SK-N-SH (cell line): ENCODE measurements at regions not wholly inside any gene's neighbourhood (a gene's known extent, or its start where the extent isn't known, plus 50 kb on each side); places are given as distances from the start of the nearest gene placed in this dataset.

Experiments
- CTCF ChIA-PET: fragments of 300-600, 350-600 bp; formaldehyde crosslinking; extraction: SDS; loops from one replicate; lab custom pipeline; 2021; lab: Yijun Ruan, JAX
- POLR2A ChIA-PET: fragments of 350-600 bp; sonication (Branson Sonifier 250); formaldehyde crosslinking; extraction: SDS; loops from one replicate; lab custom pipeline; 2020; ENCODE audit warnings: antibody characterized with exemption, inconsistent platforms; lab: Yijun Ruan, JAX
- DNase-seq: peaks from one replicate; pipeline ENCODE4 v3.0.0; 2012
- H2AFZ ChIP-seq: fragments of 200-600 bp; sonication (generic); 2 replicates; pipeline ENCODE4 v1.8.1; 2016; ENCODE audit warnings: antibody characterized with exemption, mild to moderate bottlenecking, low read depth
- H3F3A ChIP-seq: fragments of 200-600 bp; sonication (generic); replicated peaks from 2 replicates; pipeline ENCODE3; 2016; ENCODE audit warnings: antibody characterized with exemption, mild to moderate bottlenecking; ENCODE audit not compliant: insufficient read depth
- H3K27ac ChIP-seq, 2 experiments: fragments of 200-500 bp in 1 of 2; fragments of 200-600 bp in 1 of 2; sonication (Bioruptor generic) in 1 of 2; sonication (generic), shearing (Covaris generic) in 1 of 2; 2 replicates each; pipeline versions ENCODE4 v1.5.1 to v1.6.1; 2014 to 2016; ENCODE audit warnings: low read depth in 2 of 2, inconsistent platforms in 1 of 2, low read length in 1 of 2, mild to moderate bottlenecking in 1 of 2, mixed read lengths in 1 of 2
- H3K27me3 ChIP-seq: fragments of 200-600 bp; sonication (generic), shearing (Covaris generic); 2 replicates; pipeline ENCODE4 v1.6.1; 2016; ENCODE audit warnings: mixed run types; ENCODE audit not compliant: insufficient read depth
- H3K36me3 ChIP-seq, 2 experiments: fragments of 200-500 bp in 1 of 2; fragments of 200-600 bp in 1 of 2; sonication (Bioruptor generic) in 1 of 2; sonication (generic) in 1 of 2; replicated peaks in 1 of 2; 2 replicates each; pipeline versions ENCODE3 to v1.5.1; 2014 to 2016; ENCODE audit warnings: low read length in 1 of 2, mild to moderate bottlenecking in 1 of 2; ENCODE audit not compliant: insufficient read depth in 2 of 2, control insufficient read depth in 1 of 2
- H3K4me1 ChIP-seq, 2 experiments: fragments of 200-500 bp in 1 of 2; fragments of 200-600 bp in 1 of 2; sonication (Bioruptor generic) in 1 of 2; sonication (generic), shearing (Covaris generic) in 1 of 2; 2 replicates each; pipeline versions ENCODE4 v1.5.1 to v1.6.1; 2014 to 2016; ENCODE audit warnings: low read depth in 1 of 2, low read length in 1 of 2, mixed run types in 1 of 2; ENCODE audit not compliant: insufficient read depth in 2 of 2, control insufficient read depth in 1 of 2
- H3K4me2 ChIP-seq: fragments of 200-600 bp; sonication (generic), shearing (Covaris generic); 2 replicates; pipeline ENCODE4 v1.6.1; 2017; ENCODE audit warnings: mixed run types
- H3K4me3 ChIP-seq, 2 experiments: fragments of 200-500 bp in 1 of 2; fragments of 200-600 bp in 1 of 2; sonication (Bioruptor generic) in 1 of 2; sonication (generic), shearing (Covaris generic) in 1 of 2; 2 replicates each; pipeline versions ENCODE4 v1.5.1 to v1.8.1; 2014 to 2016; ENCODE audit warnings: low read depth in 2 of 2, inconsistent platforms in 1 of 2, low read length in 1 of 2, mild to moderate bottlenecking in 1 of 2, mixed read lengths in 1 of 2, moderate library complexity in 1 of 2
- H3K79me2 ChIP-seq: fragments of 200-600 bp; sonication (generic); 2 replicates; pipeline ENCODE4 v1.8.1; 2017; ENCODE audit warnings: mild to moderate bottlenecking; ENCODE audit not compliant: insufficient read depth
- H3K9ac ChIP-seq: fragments of 200-600 bp; sonication (generic); 2 replicates; pipeline ENCODE4 v1.6.1; 2017; ENCODE audit warnings: mixed run types
- H3K9me2 ChIP-seq: fragments of 200-600 bp; sonication (generic); 2 replicates; pipeline ENCODE4 v1.6.1; 2017; ENCODE audit warnings: mixed run types
- H3K9me3 ChIP-seq: fragments of 200-600 bp; sonication (generic); 2 replicates; pipeline ENCODE4 v1.6.1; 2017; ENCODE audit warnings: mixed run types, mild to moderate bottlenecking, moderate library complexity
- H4K20me1 ChIP-seq: fragments of 200-600 bp; sonication (generic); 2 replicates; pipeline ENCODE4 v1.6.1; 2017; ENCODE audit warnings: mild to moderate bottlenecking, mixed run types; ENCODE audit not compliant: insufficient read depth
- EP300 ChIP-seq, 2 experiments: IDR thresholded peaks; 2 replicates each; pipeline versions ENCODE4 v1.4.0 to v1.6.1; 2012; ENCODE audit warnings: borderline replicate concordance in 1 of 2, low read depth in 1 of 2, low read length in 1 of 2
- EZH2phosphoT487 ChIP-seq: fragments of 200-600 bp; sonication (generic); IDR thresholded peaks from 2 replicates; pipeline ENCODE4 v1.6.1; 2017; ENCODE audit warnings: low read depth, mixed run types, mild to moderate bottlenecking, antibody characterized with exemption, moderate library complexity, borderline replicate concordance
- FOSL2 ChIP-seq: IDR thresholded peaks from 2 replicates; pipeline ENCODE4 v1.4.0; 2012; ENCODE audit warnings: low read depth, mild to moderate bottlenecking, moderate library complexity, borderline replicate concordance
- FOXJ3 ChIP-seq: sonication (generic); formaldehyde crosslinking; IDR thresholded peaks from 2 replicates; pipeline ENCODE4 v1.5.1; 2020; ENCODE audit warnings: mild to moderate bottlenecking, missing genetic modification reagents
- FOXM1 ChIP-seq: IDR thresholded peaks from 2 replicates; pipeline ENCODE4 v1.4.0; 2012; ENCODE audit warnings: low read depth, mild to moderate bottlenecking
- GABPA ChIP-seq: IDR thresholded peaks from 2 replicates; pipeline ENCODE4 v1.4.0; 2012; ENCODE audit warnings: low read depth, mild to moderate bottlenecking
- JUND ChIP-seq: IDR thresholded peaks from 2 replicates; pipeline ENCODE4 v1.4.0; 2012
- MEF2A ChIP-seq: IDR thresholded peaks from 2 replicates; pipeline ENCODE4 v1.4.0; 2012; ENCODE audit warnings: low read depth, borderline replicate concordance
- POLR2AphosphoS5 ChIP-seq: IDR thresholded peaks from 2 replicates; pipeline ENCODE4 v1.6.1; 2012; ENCODE audit warnings: low read depth, low read length
- RFX5 ChIP-seq: IDR thresholded peaks from 2 replicates; pipeline ENCODE4 v1.6.1; 2012; ENCODE audit warnings: mild to moderate bottlenecking, improper control_type of control experiment, low read length
- RXRA ChIP-seq: IDR thresholded peaks from 2 replicates; pipeline ENCODE4 v1.4.0; 2012; ENCODE audit warnings: low read depth, mild to moderate bottlenecking, borderline replicate concordance
- SIN3A ChIP-seq: IDR thresholded peaks from 2 replicates; pipeline ENCODE4 v1.6.1; 2012; ENCODE audit warnings: low read depth, mild to moderate bottlenecking, low read length, moderate library complexity, borderline replicate concordance
- YY1 ChIP-seq: IDR thresholded peaks from 2 replicates; pipeline ENCODE4 v1.4.0; 2012; ENCODE audit warnings: low read depth, mild to moderate bottlenecking
- WGBS: methylation state at CpG from one replicate; pipeline ENCODE4 v1.1.6; 2017; ENCODE audit warnings: low lambda C conversion rate; 5-methylcytosine and 5-hydroxymethylcytosine counted together
- TF ChIP-seq, protein P1 (sequence below): IDR thresholded peaks from 2 replicates; pipeline ENCODE4; 2012
- TF ChIP-seq, protein P2 (sequence below): IDR thresholded peaks from 2 replicates; pipeline ENCODE4 v1.4.0; 2012; ENCODE audit warnings: low read depth
- TF ChIP-seq, protein P3 (sequence below): fragments of 200-600 bp; sonication (generic); IDR thresholded peaks from 2 replicates; pipeline ENCODE4 v1.6.1; 2017; ENCODE audit warnings: antibody characterized with exemption, mild to moderate bottlenecking, moderate library complexity
- TF ChIP-seq, protein P4 (sequence below): IDR thresholded peaks from 2 replicates; pipeline ENCODE4 v1.4.0; 2012; ENCODE audit warnings: low read depth, borderline replicate concordance

DNA sequence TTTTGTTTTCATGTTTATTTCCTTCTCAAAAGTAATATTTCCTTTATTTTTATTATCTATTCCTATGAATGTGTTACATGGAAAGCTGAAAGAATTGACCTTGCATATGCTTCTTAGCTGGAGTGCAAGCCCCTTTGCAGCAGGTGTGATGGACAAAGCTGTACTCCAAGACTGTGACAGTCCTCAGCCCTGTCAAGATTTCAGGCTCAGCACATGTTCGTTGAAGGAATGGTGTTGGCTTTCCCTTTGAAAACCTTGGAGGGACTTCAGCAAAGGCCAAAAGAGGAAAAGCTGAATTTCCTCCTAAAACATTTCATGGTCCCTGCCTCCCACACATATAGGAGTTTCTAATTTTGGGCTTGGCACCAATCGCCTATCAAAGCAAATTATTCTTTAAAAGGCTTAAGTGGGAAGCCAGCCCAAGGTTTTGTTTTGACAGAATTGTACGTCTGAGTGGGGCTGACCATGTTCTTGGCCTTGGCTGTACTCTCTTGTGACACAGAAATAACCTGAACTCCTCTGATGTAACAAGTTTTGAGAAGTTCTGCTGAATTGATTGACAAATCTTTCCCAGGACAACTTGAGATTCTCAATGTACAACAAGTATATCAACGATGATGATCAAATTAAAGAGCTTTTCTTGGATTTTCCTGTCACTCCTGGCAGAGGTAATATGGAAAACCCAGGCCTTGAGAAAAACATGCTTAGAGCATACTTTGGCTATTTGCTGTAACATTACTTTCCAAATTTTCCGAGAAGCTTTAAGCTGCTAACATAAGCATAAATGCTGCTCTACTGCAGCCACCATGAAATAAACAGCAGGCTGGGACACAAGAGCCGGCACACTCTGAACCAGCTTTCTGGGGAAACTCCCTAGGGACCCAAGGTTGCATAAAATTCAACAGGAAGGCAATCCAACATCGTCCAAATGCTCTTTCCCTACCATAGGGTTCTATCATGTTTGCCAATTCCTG is 135.7 kb upstream of the ZNF648 start:
- no peaks in the 10 kb centered on the region for H3K79me2 ChIP-seq
- H3K9ac ChIP-seq: no peak overlapping the region
- H3K27me3 ChIP-seq: no peaks in the 10 kb centered on the region
- DNase-seq: no peak
- H3K9me3 ChIP-seq: no peaks in the 10 kb centered on the region
- H3K27ac ChIP-seq: no peak overlapping the region
- no peaks in the 10 kb centered on the region for H3F3A ChIP-seq
- no peaks in the 10 kb centered on the region for H3K9me2 ChIP-seq
- no peak overlapping the region for H2AFZ ChIP-seq
- TF ChIP-seq EZH2phosphoT487: no peak
- TF ChIP-seq, protein P1, sequence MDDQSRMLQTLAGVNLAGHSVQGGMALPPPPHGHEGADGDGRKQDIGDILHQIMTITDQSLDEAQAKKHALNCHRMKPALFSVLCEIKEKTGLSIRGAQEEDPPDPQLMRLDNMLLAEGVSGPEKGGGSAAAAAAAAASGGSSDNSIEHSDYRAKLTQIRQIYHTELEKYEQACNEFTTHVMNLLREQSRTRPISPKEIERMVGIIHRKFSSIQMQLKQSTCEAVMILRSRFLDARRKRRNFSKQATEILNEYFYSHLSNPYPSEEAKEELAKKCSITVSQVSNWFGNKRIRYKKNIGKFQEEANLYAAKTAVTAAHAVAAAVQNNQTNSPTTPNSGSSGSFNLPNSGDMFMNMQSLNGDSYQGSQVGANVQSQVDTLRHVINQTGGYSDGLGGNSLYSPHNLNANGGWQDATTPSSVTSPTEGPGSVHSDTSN: no peak
- TF ChIP-seq JUND: no peak
- no peak for TF ChIP-seq POLR2AphosphoS5
- TF ChIP-seq EP300 (IDR thresholded peaks at IDR 0.05; ENCODE audit: borderline replicate concordance in 1 of 2, low read depth in 1 of 2, low read length in 1 of 2): no peak
- TF ChIP-seq, protein P2, sequence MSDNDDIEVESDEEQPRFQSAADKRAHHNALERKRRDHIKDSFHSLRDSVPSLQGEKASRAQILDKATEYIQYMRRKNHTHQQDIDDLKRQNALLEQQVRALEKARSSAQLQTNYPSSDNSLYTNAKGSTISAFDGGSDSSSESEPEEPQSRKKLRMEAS: no peak
- no peak for TF ChIP-seq GABPA
- no peak for TF ChIP-seq MEF2A
- no peak for TF ChIP-seq SIN3A
- TF ChIP-seq RXRA: no peak
- ChIA-PET CTCF (interaction anchor here (0.7 to 5.1 kb wide), 9 partner anchors 11 to 200 kb away, joined by 3 to 25 read pairs (median 3); no protein-coding TSS in a partner anchor), POLR2A (no interaction called here)
- no peak overlapping the region for H3K4me2 ChIP-seq
- H3K36me3 ChIP-seq: no peaks in the 10 kb centered on the region
- no peaks in the 10 kb centered on the region for H3K4me1 ChIP-seq
- no peaks in the 10 kb centered on the region for H4K20me1 ChIP-seq
- H3K4me3 ChIP-seq: no peak overlapping the region
- WGBS: 8% methylated on average over 7 of the region's 7 CpGs

DNA sequence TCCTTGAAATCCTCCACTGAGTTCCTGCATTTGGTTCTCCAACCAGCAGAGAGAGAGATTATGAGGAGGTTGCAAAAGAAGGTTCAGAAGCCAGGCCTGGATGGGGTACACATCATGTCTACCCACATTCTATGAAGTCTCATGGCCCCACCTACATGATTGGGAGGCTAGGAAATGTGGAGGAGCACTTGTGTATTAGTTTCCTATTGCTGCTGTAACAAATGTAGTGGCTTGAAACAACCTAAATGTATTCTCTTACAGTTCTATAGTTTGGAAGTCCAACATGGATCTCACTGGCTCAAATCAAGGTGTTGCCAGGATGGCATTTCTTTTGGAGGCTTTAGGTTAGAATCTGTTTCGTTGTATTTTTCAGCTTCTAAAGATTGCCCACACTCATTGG is 134.2 kb upstream of the ZNF648 start:
- WGBS: 6% methylated on average over 1 of the region's 1 CpG
- no peak overlapping the region for H3K9ac ChIP-seq
- POLR2A ChIA-PET: no interaction called here
- CTCF ChIA-PET: interaction anchor here (1.1 to 5.1 kb wide), 2 partner anchors 9 to 52 kb away, joined by 3 to 25 read pairs; no protein-coding TSS in a partner anchor
- TF ChIP-seq RFX5 (no peak), FOXJ3 (CRISPR knock-in tag) (no peak), FOSL2 (no peak), FOXM1 (no peak), GABPA (no peak), YY1 (no peak)
- TF ChIP-seq, protein P3, sequence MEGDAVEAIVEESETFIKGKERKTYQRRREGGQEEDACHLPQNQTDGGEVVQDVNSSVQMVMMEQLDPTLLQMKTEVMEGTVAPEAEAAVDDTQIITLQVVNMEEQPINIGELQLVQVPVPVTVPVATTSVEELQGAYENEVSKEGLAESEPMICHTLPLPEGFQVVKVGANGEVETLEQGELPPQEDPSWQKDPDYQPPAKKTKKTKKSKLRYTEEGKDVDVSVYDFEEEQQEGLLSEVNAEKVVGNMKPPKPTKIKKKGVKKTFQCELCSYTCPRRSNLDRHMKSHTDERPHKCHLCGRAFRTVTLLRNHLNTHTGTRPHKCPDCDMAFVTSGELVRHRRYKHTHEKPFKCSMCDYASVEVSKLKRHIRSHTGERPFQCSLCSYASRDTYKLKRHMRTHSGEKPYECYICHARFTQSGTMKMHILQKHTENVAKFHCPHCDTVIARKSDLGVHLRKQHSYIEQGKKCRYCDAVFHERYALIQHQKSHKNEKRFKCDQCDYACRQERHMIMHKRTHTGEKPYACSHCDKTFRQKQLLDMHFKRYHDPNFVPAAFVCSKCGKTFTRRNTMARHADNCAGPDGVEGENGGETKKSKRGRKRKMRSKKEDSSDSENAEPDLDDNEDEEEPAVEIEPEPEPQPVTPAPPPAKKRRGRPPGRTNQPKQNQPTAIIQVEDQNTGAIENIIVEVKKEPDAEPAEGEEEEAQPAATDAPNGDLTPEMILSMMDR: no peak
- TF ChIP-seq, protein P4, sequence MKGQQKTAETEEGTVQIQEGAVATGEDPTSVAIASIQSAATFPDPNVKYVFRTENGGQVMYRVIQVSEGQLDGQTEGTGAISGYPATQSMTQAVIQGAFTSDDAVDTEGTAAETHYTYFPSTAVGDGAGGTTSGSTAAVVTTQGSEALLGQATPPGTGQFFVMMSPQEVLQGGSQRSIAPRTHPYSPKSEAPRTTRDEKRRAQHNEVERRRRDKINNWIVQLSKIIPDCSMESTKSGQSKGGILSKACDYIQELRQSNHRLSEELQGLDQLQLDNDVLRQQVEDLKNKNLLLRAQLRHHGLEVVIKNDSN: no peak
- DNase-seq: no peak
- no peaks in the 10 kb centered on the region for H3K9me2 ChIP-seq
- no peaks in the 10 kb centered on the region for H3K4me1 ChIP-seq
- no peaks in the 10 kb centered on the region for H3K27me3 ChIP-seq
- H3K27ac ChIP-seq: no peak overlapping the region
- H3F3A ChIP-seq: no peaks in the 10 kb centered on the region
- H3K9me3 ChIP-seq: no peaks in the 10 kb centered on the region
- no peak overlapping the region for H2AFZ ChIP-seq
- no peaks in the 10 kb centered on the region for H3K79me2 ChIP-seq
- no peaks in the 10 kb centered on the region for H3K36me3 ChIP-seq
- H3K4me3 ChIP-seq: no peak overlapping the region
- no peak overlapping the region for H3K4me2 ChIP-seq
- no peaks in the 10 kb centered on the region for H4K20me1 ChIP-seq
